Hematopoietic multipotent progenitor cell treated with erythropoietin and hydrocortisone succinate and interleukin-3 and kit ligand, for 6 days (in vitro differentiated cells): ENCODE measurements at regions not wholly inside any gene's neighbourhood (a gene's known extent, or its start where the extent isn't known, plus 50 kb on each side); places are given as distances from the start of the nearest gene placed in this dataset.

Source experiments
- DNase-seq: peaks from one replicate; pipeline ENCODE4 v3.0.0-alpha.2; 2015

DNA sequence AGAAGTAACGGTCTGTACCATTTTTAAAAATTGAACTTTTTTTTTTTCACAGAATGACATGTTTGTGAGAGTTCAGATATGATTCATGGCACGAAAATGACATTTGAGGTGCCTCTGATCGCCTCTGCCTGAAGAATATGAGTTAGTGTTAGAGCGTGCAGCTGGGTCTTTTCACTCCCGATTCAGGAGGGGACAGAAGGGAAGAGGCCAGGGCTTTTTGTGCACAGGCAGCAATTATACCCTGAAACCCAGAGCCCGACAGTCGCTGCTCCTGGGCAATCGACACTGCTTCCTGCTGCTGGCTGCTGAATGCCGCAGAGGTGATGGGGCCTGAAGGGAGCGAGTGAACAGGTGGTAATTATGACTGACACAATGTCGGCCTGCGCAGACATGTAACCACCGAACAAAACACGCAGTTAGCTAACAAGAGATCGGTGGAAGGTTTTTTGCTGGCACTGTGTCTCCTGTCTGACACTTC is 652.0 kb upstream of the NOX3 start:
- no peak for DNase-seq

DNA sequence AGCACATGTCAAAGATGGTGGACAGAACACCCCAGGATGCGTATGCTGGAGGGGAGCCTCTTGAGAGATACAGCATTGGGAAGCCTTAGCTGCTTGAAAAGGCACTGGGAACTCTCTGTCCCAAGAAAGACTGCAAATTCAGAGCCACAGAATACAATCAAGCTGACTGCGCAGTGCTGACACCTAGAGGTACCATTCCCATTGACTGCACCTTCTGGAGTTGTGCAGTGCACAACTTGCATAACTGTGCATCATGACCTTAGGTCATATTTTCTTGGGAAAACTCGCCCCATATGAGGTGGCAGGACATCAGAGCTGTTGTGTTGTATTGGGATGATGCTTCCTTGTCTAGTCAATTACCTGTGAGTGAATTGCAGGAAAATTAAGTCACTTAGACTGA is 646.5 kb upstream of the NOX3 start:
- peak; percentile 7 for DNase-seq

DNA sequence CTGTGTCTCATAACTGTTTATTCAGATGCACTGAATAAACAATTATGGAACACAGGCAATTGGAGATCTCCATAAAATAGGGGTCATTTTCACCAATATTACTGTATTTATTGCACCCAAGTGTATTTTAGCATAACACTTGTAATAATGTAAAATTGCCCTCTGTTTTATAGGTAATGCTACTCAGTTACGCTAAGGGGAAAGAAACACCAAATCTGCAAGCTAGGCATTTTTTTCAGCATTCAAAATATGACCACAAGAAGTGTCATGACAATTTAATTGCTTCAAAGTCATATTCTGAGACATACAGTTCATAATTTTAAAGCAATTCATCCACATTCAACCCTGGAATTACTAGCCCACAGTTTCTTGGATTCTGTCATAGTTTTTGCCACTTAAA is 643.2 kb upstream of the NOX3 start:
- DNase-seq = no peak

DNA sequence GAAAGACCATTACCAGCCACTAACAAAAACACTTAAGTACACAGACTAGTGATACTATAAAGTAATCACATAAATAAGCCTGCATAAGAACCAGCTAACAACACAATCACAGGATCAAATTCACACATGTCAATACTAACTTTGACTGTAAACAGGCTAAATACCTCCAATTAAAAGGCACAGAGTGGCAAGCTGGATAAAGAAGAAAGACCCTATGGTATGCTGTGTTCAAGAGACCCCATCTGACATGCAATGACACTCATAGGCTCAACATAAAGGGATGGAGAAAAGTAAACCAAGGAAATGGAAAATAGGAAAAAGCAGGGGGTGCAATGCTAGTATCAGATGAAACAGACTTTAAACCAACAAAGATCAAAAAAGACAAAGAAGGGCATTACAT is 631.8 kb upstream of the NOX3 start:
- DNase-seq = no peak

DNA sequence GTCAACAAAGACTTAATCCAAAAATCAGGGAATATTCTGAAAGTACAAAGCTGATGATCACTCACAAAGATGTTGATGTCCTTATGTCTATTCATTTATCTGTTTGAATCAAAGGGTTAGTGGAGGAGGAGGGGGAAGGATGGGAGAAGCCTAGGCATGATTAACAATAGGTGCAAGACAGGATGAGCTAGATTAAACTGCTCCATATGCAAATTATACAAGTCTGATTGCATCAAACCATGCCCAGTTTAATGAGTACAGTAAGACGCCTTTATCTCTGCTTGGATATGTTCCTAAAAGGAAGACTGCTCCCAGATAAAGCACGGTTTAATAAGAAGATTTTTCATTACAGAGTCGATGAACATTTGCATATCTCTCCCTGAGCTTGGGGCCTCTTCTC is 626.4 kb upstream of the NOX3 start:
- DNase-seq = no peak

DNA sequence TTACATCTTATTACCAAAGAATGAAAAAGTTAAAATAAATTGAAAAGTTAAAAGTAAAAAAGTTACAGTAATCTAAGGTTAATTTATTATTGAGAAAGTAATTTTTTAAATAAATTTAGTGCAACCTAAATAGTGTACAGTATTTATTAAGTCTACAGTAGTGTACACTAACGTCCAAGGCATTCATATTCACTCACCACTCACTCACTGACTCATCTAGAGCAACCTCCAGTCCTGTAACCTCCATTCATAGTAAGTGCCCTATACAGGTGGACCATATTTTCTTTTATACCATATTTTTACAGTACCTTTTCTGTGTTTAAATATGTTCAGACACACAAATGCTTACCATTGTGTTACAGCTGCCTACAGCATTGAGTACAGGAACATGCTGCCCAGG is 624.7 kb upstream of the NOX3 start:
- no peak for DNase-seq

DNA sequence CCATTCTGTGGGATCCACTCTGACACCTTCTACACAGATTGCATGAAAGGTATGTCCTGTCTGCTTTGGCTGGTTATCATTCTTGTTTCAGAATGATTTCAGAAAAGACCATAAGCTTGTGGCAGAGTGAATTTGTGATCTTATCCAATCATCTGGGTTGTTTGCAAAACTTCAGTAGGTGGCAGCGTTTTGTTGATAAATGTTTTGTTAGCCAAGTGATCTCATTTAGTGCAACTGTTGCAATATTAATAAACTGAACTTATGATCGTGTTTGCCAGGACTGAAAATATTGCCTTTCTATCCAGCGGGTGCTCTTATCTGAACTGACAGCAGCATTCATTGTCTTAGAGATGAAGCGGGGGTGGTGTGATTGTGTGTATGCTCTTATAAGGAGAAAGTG is 613.2 kb upstream of the NOX3 start:
- peak; percentile 33 for DNase-seq

DNA sequence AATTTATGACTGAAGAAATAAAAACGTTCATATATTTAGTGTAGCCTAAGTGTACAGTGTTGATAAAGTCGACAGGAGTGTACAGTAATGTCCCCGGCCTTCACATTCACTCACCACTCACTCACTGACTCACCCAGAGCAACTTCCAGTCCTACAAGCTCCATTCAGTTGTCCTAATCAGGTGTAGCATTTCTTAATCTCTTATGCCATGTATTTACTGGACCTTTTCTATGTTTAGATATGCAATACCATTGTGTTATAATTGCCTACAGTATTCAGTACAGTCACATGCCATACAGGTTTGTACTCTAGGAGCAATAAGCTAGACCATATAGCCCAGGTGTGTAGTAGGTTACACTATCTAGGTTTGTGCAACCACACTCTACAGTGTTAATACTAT is 610.2 kb upstream of the NOX3 start:
- DNase-seq = no peak

DNA sequence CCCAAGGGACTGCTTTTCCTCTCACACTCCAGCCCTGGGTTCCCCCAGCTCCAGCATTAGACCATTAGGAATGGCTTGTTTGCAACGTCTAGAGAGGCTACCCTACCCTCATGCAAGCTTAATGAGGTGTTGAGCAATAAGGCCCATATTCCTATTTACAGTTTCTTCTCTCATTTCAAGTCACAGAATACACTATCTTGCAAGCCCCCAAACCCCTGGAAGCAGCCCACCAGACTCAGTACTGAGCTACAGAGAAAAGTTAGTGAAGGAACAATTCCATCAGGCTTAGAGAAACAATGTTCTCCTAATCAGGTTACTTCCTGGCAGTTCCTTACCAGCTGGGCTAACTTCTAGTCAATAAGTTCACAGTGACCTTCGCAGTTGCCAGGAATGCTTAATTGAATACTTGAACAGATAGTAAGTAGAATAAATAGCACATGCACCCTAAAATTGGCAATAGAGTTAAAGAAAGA is 606.5 kb upstream of the NOX3 start:
- DNase-seq = no peak

DNA sequence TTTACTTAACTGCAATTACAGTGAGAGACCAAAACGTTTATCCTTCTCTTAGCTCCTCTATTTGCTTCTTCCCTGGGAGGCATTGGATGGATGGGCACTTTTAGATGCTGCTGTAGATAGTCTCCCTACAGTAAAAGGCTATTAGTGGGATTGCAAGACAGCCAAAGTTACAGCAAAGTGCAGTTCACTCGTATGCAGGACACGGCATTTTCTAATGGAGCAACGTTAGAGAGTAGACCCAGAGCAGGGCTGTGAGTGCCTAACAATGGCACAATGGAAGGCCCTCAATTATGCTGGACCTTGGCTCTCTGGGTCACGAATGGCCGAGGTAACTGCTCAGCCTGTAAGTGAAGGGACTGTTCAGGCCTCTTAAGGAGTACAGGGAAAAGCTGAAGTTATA is 605.8 kb upstream of the NOX3 start:
- DNase-seq = no peak

DNA sequence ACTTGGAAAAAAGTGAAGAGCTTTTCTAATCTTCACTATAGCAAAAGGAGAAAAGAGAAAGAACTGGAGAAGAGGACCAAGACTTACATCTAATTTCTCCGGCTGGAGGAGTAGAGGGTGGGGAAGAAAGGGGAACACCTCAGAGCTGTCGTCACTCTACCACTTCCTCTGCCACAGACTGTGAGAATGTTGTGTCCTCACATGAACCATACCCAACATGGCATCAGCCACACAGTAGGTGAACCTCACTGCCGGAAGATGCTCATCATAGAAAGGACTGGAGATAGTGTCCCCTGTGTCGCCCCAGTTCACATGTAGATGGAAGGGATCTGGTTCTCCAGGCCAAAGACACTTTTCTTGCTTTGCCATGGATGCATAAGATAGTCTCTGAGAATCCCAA is 604.4 kb upstream of the NOX3 start:
- DNase-seq = peak; percentile 10

DNA sequence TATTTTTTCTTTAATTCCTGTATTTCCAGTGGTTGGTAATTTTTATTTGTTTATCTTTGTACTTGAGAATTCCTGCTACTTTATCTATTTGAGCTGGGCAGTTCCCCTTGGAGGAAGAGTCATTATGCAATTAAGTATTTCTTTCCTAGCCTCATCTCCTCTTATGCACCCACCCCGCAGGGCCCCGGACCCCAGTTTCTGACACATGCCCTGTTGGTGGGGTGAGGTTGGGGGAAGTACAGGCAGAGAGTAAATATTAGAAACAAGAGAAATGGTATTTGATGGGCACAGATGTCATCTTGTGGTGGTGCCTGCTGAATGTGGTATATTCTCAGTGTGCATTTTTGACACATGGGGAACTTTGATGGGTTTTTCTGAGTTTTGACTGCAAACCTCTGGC is 602.7 kb upstream of the NOX3 start:
- no peak for DNase-seq

DNA sequence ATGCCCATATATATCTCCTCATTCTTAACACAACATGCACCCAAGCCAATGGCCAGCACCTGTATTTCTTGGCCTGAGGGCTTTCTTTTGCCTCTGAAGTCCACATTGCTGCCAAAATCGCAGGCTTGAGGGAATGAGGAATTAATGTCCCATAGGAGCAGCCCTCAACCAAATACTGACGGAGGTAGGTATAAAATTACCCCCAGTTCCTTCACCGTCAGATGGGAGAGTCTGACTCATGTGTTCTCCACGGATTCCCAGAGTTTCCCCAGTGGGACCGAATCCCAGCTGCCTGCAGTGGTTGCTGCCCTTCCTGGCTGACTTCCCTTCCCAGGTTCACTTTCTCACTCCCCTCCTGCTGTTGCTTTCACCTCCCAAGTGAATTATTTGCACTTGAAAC is 602.2 kb upstream of the NOX3 start:
- no peak for DNase-seq

DNA sequence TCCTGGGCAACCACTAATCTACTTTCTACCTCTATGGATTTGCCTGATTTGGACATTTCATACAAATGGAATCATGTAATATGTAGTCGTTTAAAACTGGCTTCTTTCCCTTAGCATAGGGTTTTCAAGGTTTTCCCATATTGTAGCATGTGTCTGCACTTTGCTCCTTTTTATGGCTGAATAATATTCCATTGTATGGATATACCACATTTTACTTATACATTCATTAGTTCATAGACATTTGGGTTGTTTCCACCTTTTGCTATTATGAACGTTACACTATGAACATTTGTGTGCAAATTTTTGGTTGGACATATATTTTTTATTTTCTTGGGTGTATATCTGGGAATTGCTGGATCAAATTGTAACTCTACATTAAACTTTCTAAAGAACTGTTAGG is 600.4 kb upstream of the NOX3 start:
- no peak for DNase-seq

DNA sequence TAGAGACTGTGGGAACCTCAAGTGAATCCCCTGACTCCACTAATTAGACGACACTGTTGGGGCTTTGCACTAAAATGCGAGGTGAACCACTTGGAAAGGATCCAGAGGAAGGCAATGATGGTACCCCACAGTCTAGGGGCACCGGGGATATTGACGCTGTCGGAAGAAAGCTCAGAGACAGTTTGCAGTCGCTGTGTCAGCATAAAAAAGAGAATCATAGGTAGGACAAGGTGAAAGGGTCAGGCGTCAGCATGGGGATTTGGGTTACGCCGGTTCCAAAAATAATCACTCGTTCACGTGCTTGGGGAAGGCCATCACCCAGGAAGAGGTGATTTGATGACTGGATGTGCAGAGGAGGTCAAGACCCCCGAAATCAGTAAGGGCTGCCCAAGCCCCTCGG is 598.0 kb upstream of the NOX3 start:
- DNase-seq = no peak

DNA sequence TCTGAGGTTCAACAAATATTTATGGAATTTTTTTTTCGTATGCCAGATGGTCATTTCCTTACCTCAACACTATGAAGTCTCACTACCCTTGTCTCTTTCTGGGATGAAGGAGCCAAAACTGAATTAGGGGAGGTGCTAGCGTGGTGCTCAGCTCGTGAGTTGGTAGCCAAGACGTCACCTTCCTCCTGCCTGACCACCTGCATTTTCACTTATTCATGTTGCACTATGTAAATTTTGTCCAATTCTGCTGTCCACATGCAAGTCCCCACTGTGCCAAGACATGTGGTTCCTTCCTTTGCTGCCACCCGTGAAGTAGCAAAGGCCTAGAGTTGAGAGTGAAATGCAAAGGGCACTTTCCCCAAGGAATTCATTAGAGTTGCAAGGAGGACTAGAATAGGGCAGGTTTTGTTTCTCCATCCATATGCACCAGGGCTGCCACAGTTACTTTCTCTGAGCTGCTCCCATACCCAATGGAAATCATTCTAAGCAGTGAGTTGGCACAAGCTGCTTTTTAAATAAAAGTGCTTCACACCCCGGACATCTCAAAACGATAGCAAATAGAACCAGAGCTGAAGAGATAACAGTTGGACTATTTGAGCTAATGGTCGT is 591.3 kb upstream of the NOX3 start:
- no peak for DNase-seq

DNA sequence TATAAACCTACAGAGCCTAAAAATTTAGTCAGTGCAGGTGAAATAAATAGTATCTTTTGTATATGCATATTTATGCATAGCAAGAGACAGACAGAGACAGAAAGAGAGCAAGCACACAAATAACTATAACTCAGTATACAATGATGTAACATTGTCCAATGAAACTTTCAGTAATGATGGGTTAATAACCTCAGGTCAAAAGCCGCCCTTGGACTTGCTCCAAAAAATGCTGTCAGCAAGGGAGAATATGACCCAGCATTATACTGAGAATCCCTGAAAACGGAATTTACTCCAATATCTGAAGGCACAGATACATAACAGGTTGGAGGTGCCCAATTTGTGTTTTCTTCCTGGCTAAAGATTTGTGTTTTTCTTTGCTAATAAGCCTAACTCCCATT is 590.6 kb upstream of the NOX3 start:
- DNase-seq = no peak

DNA sequence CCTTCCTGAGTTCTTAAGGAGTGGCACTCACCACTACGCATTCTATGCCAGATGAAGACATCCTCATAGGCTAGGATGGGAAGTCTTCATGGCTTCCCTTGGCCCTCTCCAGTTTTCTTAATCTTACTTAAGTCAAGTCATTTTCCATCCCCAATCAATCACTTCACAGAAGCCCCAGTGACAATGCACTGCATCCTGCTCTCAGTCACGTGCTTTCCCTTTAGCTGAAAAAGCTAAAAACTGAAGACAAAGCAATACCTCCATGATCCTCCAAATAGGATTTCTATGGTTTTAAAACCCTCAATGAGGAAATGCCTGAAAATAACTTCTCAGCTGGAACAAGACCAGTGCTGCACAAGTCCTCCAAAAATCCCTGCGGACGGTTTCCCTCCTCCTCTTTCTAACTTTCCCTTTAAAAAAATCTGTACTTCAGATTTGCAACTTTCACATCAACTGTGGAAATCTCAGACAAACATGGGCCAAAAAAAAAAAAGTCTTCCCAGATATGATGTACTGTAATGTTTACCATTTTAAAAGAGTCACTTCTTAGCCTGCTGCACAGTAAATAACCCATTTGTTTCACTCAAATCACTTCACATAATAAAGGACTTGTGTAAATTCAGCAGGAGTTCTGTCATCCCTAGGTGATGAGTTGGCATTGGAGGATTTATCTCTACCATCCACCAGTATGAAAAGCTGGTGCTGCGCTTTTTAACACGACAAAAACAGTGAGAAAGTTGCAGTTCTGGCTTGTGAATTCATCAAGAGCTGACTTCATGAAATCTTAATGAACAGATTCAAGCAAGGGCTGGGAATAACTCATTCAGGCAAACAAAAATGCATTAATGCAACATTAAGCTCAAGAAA is 590.0 kb upstream of the NOX3 start:
- no peak for DNase-seq

DNA sequence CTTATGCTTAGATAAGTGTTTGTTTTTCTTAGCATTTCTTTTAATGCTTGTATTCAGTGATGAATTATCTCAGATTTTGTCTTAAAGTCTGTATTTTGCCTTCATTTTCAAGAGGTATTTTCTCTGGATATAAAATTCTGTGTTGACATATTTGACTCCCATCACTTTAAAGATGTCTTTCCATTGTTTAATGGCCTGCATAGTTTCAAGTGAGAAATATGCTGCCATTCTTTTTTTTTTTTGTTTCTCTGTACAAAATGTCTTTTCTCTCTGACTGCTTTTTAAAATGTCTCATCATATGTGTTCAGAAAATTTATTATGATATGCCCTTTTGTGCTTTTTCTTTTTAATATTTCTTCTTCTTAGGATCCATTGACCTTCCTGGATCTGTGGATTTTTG is 578.0 kb upstream of the NOX3 start:
- no peak for DNase-seq

DNA sequence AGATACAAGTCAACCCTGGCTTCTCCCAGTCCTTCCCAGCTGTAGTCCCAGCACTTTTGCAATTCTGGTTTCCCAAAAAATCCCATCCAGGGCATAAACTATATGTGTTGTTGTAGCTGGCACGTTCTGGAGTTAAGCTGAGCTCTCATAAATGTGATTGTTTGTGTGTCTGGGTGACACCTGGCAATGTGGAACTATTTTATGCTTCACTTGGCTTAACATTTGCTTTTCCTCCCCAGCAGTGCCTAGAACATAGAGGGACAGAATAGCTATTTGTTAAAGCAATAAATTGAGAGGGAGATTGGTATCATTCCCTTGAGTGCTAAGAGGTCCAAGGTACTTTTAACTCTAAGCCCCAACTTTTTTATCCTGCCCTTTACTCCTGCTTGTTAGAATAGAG is 575.9 kb upstream of the NOX3 start:
- no peak for DNase-seq

DNA sequence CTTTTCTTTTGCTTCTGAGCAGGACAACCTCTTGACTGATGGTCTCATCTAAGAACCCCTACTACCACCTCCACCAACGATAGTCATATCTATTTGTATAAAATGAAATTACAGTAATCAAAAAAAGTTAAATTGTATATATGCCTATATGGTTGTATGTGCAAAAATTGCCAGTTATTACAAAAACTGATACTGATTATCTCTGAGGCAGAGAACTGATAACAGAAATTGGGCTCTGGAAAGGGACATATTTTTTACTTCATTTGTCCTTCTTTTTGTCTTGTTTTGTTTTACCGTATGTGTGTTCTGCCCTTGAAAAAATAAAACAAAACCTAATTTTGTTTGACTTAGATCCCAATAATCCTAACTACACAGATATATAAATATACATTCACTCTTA is 574.4 kb upstream of the NOX3 start:
- no peak for DNase-seq

DNA sequence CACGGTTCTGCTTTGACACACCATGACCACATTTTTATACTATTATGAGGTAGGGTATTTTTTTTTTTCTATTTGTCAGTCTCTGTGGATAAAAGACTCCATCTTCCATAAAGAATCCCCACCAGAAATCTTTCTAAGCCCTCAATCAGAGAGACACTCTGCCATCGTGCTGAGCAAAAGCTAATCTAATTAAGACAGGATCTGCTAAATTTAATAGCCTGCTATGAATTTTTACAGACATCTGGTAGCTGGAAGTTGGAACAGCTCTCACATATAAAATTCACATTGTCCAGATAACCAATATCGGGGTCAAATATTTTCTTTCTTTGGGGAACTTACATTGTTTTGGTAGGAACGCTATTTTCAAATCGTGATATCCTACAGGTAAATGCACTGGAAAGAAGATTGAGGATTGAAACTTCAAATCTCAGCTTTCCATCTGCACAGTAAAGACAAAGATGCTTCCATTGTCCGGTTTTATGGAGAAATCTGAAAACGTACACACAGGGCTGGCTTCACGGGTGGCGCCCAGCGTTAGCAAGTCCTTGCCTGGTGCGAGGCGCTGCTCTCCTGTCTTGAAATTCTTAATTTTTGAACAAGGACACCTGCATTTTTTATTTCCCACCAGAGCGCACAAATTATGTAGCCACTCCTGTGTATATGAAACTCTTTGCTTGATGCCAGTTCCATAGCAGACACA is 573.8 kb upstream of the NOX3 start:
- no peak for DNase-seq

DNA sequence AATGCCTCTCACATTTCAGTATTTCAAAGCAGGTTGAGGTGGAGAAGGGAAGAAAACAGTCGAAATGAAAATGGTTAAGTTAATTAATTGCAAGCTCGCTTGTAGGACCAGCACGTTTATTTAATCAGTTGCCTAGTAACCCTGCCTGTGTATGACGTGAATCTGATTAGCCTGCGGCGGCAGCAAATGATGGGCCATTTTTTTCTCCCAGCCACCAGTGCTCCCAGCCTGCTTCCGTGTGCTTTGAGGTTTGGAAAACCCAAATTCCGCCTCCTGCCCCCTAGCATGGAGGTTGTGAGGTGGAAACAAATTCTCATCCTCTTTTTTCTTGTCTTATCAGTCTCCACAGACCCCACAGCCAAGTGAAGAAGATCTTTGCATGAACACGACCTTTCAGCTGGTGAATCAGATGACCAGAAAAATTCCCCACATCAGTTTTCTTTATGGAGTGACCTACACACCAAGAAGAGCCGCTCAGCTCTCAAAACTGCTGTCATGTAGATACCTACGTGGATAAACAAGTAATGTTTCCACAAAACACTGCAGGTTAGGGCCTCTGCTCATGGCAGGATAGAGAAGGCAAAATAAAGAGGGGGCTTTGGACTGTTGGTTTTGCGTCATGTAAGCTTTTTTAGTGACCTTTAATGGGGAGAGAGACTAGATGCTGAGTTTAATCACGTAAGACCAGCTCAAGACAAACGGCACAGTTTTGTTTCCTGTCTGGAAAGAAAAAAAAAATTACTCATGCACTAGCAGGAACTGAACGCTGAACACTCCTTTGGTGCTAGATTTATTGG is 572.9 kb upstream of the NOX3 start:
- DNase-seq = peak; percentile 15
